Midbrain (tissue), 1 donor: ENCODE measurements at regions not wholly inside any gene's neighbourhood (a gene's known extent, or its start where the extent isn't known, plus 50 kb on each side); places are given as distances from the start of the nearest gene placed in this dataset.
"Not testable (repeated sequence)": the region's sequence is repeated elsewhere in the genome, so short reads cannot be mapped to it uniquely, and the experiment has no call there.

Experiments used
- DNase-seq: peaks from one replicate; lab custom pipeline; 2025; lab: John Stamatoyannopoulos, UW

- DNase-seq, result not testable (repeated sequence)
Measured at GRCh38 chr2:187610450-187610849, 56.2 kb upstream of the TFPI start.

- no peak for DNase-seq
Measured at GRCh38 chr2:187612857-187613256, 58.6 kb upstream of the TFPI start.

- no peak for DNase-seq
Measured at GRCh38 chr2:187614756-187615155, 60.5 kb upstream of the TFPI start.

- no peak for DNase-seq
Measured at GRCh38 chr2:187615364-187615763, 61.1 kb upstream of the TFPI start.

- DNase-seq, result no peak
Measured at GRCh38 chr2:187615902-187616301, 61.7 kb upstream of the TFPI start.

GRCh38 chr2:187617120-187617519 lies 62.9 kb upstream of the TFPI start:
- DNase-seq, result no peak

- no peak for DNase-seq
Measured at GRCh38 chr2:187617905-187618304, 63.7 kb upstream of the TFPI start.

- DNase-seq, result no peak
Measured at GRCh38 chr2:187618813-187619212, 64.6 kb upstream of the TFPI start.

GRCh38 chr2:187627153-187627552 lies 72.9 kb upstream of the TFPI start:
- no peak for DNase-seq

- not testable (repeated sequence) for DNase-seq
Measured at GRCh38 chr2:187636731-187637391, 82.6 kb upstream of the TFPI start.

- not testable (repeated sequence) for DNase-seq
Measured at GRCh38 chr2:187637392-187637740, 83.1 kb upstream of the TFPI start.

GRCh38 chr2:187637771-187638170 lies 83.5 kb upstream of the TFPI start:
- DNase-seq, result not testable (repeated sequence)

GRCh38 chr2:187638840-187639239 lies 84.6 kb upstream of the TFPI start:
- DNase-seq, result no peak

- no peak for DNase-seq
Measured at GRCh38 chr2:187640926-187641510, 86.8 kb upstream of the TFPI start.

GRCh38 chr2:187642498-187642897 lies 88.3 kb upstream of the TFPI start:
- no peak for DNase-seq

GRCh38 chr2:187644486-187644885 lies 90.3 kb upstream of the TFPI start:
- DNase-seq, result no peak

GRCh38 chr2:187644981-187645380 lies 90.7 kb upstream of the TFPI start:
- no peak for DNase-seq

GRCh38 chr2:187646556-187646955 lies 92.3 kb upstream of the TFPI start:
- no peak for DNase-seq

GRCh38 chr2:187654535-187654934 lies 100.3 kb upstream of the TFPI start:
- DNase-seq, result no peak

GRCh38 chr2:187655001-187655400 lies 100.8 kb upstream of the TFPI start:
- DNase-seq, result no peak

- DNase-seq, result no peak
Measured at GRCh38 chr2:187656123-187656522, 101.9 kb upstream of the TFPI start.

- no peak for DNase-seq
Measured at GRCh38 chr2:187658952-187659525, 104.8 kb upstream of the TFPI start.

- not testable (repeated sequence) for DNase-seq
Measured at GRCh38 chr2:187676050-187676449, 121.8 kb upstream of the TFPI start.

GRCh38 chr2:187679454-187679853 lies 125.2 kb upstream of the TFPI start:
- no peak for DNase-seq
